Vagina (tissue), 2 donors: ENCODE measurements at regions not wholly inside any gene's neighbourhood (a gene's known extent, or its start where the extent isn't known, plus 50 kb on each side); places are given as distances from the start of the nearest gene placed in this dataset.

Experiments
- CTCF ChIP-seq, 3 experiments: fragments of 450-650 bp in 2 of 3; fragments of 200-600 bp in 1 of 3; sonication (generic) in 1 of 3; IDR thresholded peaks; one replicate each; pipeline ENCODE4 v1.5.1; 2017 to 2019; ENCODE audit warnings: antibody characterized with exemption in 3 of 3, mild to moderate bottlenecking in 2 of 3, moderate library complexity in 2 of 3
- POLR2A ChIP-seq, 2 donors: fragments of 450-650 bp; IDR thresholded peaks; one replicate each; pipeline ENCODE4 v1.6.1; 2017; ENCODE audit warnings: antibody characterized with exemption in 2 of 2, mild to moderate bottlenecking in 2 of 2, moderate library complexity in 2 of 2
- POLR2AphosphoS5 ChIP-seq, 2 donors: sonication (generic); formaldehyde crosslinking; IDR thresholded peaks; one replicate each; pipeline ENCODE4 v1.9.0; 2017; ENCODE audit warnings: antibody characterized with exemption in 2 of 2, mild to moderate bottlenecking in 2 of 2, low read depth in 1 of 2; ENCODE audit not compliant: insufficient read depth in 1 of 2

GRCh38 chr5:57986761-57987341 lies 473.0 kb downstream of the PLK2 start:
- TF ChIP-seq CTCF (IDR thresholded peaks at IDR 0.05) = no peak
- TF ChIP-seq POLR2AphosphoS5 (IDR thresholded peaks at IDR 0.05; ENCODE audit: insufficient read depth in 1 of 2, low read depth in 1 of 2) = no peak
- TF ChIP-seq POLR2A (IDR thresholded peaks at IDR 0.05) = no peak
